ENCODE measurements at regions not wholly inside any gene's neighbourhood (a gene's known extent, or its start where the extent isn't known, plus 50 kb on each side); places are given as distances from the start of the nearest gene placed in this dataset.

DNA sequence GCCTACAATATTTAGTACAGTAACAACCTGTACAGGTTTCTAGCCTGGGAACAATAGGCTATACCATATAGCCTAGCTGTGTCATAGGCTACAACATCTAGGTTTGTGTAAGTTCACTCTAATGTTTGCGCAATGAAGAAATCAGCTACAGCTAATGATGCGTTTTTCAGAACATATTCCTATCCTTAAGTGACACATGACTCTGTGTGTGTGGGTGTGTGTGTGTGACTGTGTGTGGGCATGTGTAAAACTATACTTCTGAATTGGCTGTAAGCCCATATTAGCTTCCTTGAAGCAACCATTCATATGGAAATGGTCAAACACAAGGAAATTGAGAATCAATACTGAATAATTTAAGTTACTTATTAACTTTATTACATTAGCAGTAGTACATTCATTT, 120.8 kb upstream of the SULT1C3 start:
- TF ChIP-seq POLR2A (IDR thresholded peaks at IDR 0.05): no peak
- TF ChIP-seq, protein P1, sequence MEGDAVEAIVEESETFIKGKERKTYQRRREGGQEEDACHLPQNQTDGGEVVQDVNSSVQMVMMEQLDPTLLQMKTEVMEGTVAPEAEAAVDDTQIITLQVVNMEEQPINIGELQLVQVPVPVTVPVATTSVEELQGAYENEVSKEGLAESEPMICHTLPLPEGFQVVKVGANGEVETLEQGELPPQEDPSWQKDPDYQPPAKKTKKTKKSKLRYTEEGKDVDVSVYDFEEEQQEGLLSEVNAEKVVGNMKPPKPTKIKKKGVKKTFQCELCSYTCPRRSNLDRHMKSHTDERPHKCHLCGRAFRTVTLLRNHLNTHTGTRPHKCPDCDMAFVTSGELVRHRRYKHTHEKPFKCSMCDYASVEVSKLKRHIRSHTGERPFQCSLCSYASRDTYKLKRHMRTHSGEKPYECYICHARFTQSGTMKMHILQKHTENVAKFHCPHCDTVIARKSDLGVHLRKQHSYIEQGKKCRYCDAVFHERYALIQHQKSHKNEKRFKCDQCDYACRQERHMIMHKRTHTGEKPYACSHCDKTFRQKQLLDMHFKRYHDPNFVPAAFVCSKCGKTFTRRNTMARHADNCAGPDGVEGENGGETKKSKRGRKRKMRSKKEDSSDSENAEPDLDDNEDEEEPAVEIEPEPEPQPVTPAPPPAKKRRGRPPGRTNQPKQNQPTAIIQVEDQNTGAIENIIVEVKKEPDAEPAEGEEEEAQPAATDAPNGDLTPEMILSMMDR (IDR thresholded peaks at IDR 0.05): no peak

Data from uterus (tissue), 2 donors.